PC-9 (cell line): ENCODE measurements at regions not wholly inside any gene's neighbourhood (a gene's known extent, or its start where the extent isn't known, plus 50 kb on each side); places are given as distances from the start of the nearest gene placed in this dataset.

Experiments
- EZH2 ChIP-seq: fragments of 200-600 bp; sonication (generic); IDR thresholded peaks from 2 replicates; pipeline ENCODE4 v1.8.0; 2017; ENCODE audit warnings: antibody characterized with exemption, low read depth
- TF ChIP-seq, protein P1 (sequence below): fragments of 200-600 bp; sonication (generic); conservative IDR thresholded peaks from 2 replicates; pipeline ENCODE4 v1.6.1; 2017; ENCODE audit warnings: mixed run types, antibody characterized with exemption, mild to moderate bottlenecking, moderate library complexity

- TF ChIP-seq, protein P1, sequence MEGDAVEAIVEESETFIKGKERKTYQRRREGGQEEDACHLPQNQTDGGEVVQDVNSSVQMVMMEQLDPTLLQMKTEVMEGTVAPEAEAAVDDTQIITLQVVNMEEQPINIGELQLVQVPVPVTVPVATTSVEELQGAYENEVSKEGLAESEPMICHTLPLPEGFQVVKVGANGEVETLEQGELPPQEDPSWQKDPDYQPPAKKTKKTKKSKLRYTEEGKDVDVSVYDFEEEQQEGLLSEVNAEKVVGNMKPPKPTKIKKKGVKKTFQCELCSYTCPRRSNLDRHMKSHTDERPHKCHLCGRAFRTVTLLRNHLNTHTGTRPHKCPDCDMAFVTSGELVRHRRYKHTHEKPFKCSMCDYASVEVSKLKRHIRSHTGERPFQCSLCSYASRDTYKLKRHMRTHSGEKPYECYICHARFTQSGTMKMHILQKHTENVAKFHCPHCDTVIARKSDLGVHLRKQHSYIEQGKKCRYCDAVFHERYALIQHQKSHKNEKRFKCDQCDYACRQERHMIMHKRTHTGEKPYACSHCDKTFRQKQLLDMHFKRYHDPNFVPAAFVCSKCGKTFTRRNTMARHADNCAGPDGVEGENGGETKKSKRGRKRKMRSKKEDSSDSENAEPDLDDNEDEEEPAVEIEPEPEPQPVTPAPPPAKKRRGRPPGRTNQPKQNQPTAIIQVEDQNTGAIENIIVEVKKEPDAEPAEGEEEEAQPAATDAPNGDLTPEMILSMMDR: no peak
- no peak for TF ChIP-seq EZH2
These were observed 350.0 kb upstream of the NCAM1 start for GRCh38 chr11:112610996-112611750.
